Progenitor cell of endocrine pancreas (in vitro differentiated cells): ENCODE measurements at regions not wholly inside any gene's neighbourhood (a gene's known extent, or its start where the extent isn't known, plus 50 kb on each side); places are given as distances from the start of the nearest gene placed in this dataset.
"Not testable (repeated sequence)": the region's sequence is repeated elsewhere in the genome, so short reads cannot be mapped to it uniquely, and the experiment has no call there.

ENCODE experiments used
- DNase-seq: peaks from one replicate; pipeline ENCODE4 v3.0.0; 2021; ENCODE audit warnings: low spot score; ENCODE audit not compliant: unreplicated experiment
- H3K27ac Mint-ChIP-seq: 2 replicates; pipeline ENCODE4 v1.8.0; 2021; ENCODE audit warnings: mild to moderate bottlenecking, moderate library complexity, mixed read lengths
- H3K27me3 Mint-ChIP-seq: 2 replicates; pipeline ENCODE4 v1.8.0; 2021; ENCODE audit warnings: mixed read lengths
- H3K36me3 Mint-ChIP-seq: 2 replicates; pipeline ENCODE4 v1.8.0; 2022; ENCODE audit warnings: mixed read lengths; ENCODE audit not compliant: insufficient read depth
- H3K4me1 Mint-ChIP-seq: 2 replicates; pipeline ENCODE4 v1.8.0; 2021; ENCODE audit warnings: low read depth, mixed read lengths
- H3K4me3 Mint-ChIP-seq: 2 replicates; pipeline ENCODE4 v1.8.0; 2021; ENCODE audit warnings: low read depth, mild to moderate bottlenecking, moderate library complexity, mixed read lengths
- H3K9me3 Mint-ChIP-seq: 2 replicates; pipeline ENCODE4 v1.8.0; 2021; ENCODE audit warnings: low read depth, mixed read lengths
- CTCF ChIP-seq: fragments of 200-600 bp; sonication (generic); IDR thresholded peaks from one replicate; pipeline ENCODE4 v1.5.0; 2021; ENCODE audit warnings: antibody characterized with exemption, mild to moderate bottlenecking; ENCODE audit not compliant: unreplicated experiment

DNA sequence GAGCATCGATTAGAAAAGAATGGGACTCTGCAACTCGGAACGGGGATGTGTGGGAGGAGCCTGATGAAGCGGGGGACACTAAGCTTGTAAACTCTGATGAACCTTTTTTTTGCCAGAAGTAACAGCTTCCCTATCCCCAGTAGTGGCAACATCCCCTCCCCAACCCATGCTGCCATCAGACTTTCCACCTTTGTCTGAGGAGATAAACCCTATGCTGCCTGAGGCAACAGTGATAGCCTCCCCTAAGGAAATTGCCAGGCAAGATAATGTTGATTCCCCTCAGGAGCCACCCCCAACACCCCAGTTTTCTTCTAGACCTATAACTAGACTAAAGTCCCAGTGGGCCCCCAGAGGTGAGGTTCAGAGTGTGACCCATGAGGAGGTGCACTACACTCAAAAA, 173.7 kb downstream of the AKR1D1 start:
- Mint-ChIP-seq H3K27ac (no peak overlapping the region), H3K4me3 (no peak overlapping the region), H3K27me3 (no peaks in the 10 kb centered on the region), H3K9me3 (peaks cover 31% of the 10 kb centered on the region), H3K36me3 (peaks cover 13% of the 10 kb centered on the region), H3K4me1 (peaks cover 22% of the 10 kb centered on the region)
- TF ChIP-seq CTCF: no peak
- no peak for DNase-seq

DNA sequence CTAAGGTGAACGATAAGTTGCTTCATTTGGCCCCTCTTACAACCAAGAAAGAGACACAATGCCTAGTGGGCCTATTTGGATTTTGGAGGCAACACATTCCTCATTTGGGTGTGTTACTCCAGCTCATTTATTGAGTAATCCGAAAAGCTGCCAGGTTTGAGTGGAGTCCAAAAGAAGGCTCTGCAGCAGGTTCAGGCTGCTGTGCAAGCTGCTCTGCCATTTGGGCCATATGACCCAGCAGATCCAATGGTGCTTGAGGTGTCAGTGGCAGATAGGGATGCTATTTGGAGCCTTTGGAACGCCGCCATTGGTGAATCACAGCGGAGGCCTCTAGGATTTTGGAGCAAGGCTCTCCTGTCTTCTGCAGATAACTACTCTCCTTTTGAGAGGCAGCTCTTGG, 176.4 kb downstream of the AKR1D1 start:
- not testable (repeated sequence) for DNase-seq, H3K4me1 Mint-ChIP-seq, H3K27ac Mint-ChIP-seq, H3K4me3 Mint-ChIP-seq, H3K27me3 Mint-ChIP-seq
- H3K9me3 Mint-ChIP-seq: peaks cover 29% of the 10 kb centered on the region
- H3K36me3 Mint-ChIP-seq: peaks cover 12% of the 10 kb centered on the region

DNA sequence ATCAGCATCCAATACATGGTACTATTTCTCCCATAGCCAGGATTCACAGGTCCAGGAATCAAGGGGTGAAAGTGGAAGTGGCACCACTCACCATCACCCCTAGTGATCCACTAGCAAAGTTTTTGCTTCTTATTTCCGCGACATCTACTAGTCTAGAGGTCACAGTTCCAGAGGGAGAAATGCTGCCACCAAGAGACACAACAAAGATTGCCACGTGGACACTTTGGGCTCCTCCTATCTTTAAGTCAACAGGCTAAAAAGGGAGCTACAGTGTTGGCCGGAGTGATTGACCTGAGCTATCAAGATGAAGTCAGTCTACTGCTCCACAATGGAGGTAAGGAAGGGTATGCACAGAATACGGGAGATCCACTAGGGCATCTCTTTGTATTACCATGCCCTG, 178.2 kb downstream of the AKR1D1 start:
- no peaks in the 10 kb centered on the region for H3K27me3 Mint-ChIP-seq
- no peak for DNase-seq
- H3K9me3 Mint-ChIP-seq: peaks cover 32% of the 10 kb centered on the region
- H3K4me1 Mint-ChIP-seq: peaks cover 4% of the 10 kb centered on the region
- H3K36me3 Mint-ChIP-seq: peaks cover 12% of the 10 kb centered on the region
- H3K4me3 Mint-ChIP-seq: no peak overlapping the region
- H3K27ac Mint-ChIP-seq: no peak overlapping the region
- TF ChIP-seq CTCF: no peak

GRCh38 chr7:138257459-138258196, 181.4 kb downstream of the AKR1D1 start:
- H3K27ac Mint-ChIP-seq: peak overlapping the region; percentile 1
- H3K36me3 Mint-ChIP-seq: peaks cover 12% of the 10 kb centered on the region
- H3K27me3 Mint-ChIP-seq: no peaks in the 10 kb centered on the region
- DNase-seq: no peak
- H3K4me1 Mint-ChIP-seq: peaks cover 4% of the 10 kb centered on the region
- no peak overlapping the region for H3K4me3 Mint-ChIP-seq
- peaks cover 31% of the 10 kb centered on the region for H3K9me3 Mint-ChIP-seq
- TF ChIP-seq CTCF: no peak

DNA sequence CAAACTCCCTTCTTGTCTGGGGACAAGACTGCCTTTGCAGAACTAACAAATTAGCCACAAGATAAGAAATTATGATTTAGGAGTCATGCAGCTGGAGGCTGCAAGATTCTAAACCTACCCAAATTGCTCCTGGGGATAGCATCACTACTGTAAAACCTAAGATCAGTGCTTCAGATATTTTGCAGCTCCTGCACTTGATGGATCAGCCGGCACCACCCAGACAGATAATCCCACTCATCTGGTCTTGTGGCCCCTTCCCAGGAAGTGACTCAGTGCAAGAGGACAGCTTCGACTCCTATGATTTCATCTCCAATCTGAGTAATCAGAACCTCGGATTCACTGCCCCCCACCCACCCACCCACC, 181.9 kb downstream of the AKR1D1 start:
- no peak for DNase-seq
- Mint-ChIP-seq H3K4me1 (peaks cover 4% of the 10 kb centered on the region), H3K4me3 (no peak overlapping the region), H3K36me3 (peaks cover 9% of the 10 kb centered on the region), H3K27me3 (no peaks in the 10 kb centered on the region), H3K9me3 (peaks cover 28% of the 10 kb centered on the region), H3K27ac (no peak overlapping the region)
- no peak for TF ChIP-seq CTCF

GRCh38 chr7:138259675-138260074, 183.4 kb downstream of the AKR1D1 start:
- Mint-ChIP-seq H3K27me3 (no peaks in the 10 kb centered on the region), H3K27ac (no peak overlapping the region), H3K9me3 (peaks cover 19% of the 10 kb centered on the region), H3K4me3 (no peak overlapping the region), H3K4me1 (peaks cover 4% of the 10 kb centered on the region), H3K36me3 (peaks cover 5% of the 10 kb centered on the region)
- DNase-seq: no peak
- TF ChIP-seq CTCF: no peak
